Colonic mucosa (tissue), 4 donors: ENCODE measurements at regions not wholly inside any gene's neighbourhood (a gene's known extent, or its start where the extent isn't known, plus 50 kb on each side); places are given as distances from the start of the nearest gene placed in this dataset.

Experiments used
- DNase-seq: peaks from one replicate; pipeline ENCODE4 v3.0.0-alpha.2; 2020
- H3K27ac ChIP-seq: fragments of 200-600 bp; one replicate; pipeline ENCODE4 v1.8.0; 2021
- H3K27me3 ChIP-seq: fragments of 200-600 bp; one replicate; pipeline ENCODE4 v1.8.0; 2021
- H3K36me3 ChIP-seq: fragments of 200-600 bp; one replicate; pipeline ENCODE4 v1.8.0; 2021
- H3K4me1 ChIP-seq: fragments of 200-600 bp; one replicate; pipeline ENCODE4 v1.8.0; 2021; ENCODE audit warnings: mild to moderate bottlenecking
- H3K4me3 ChIP-seq: fragments of 200-600 bp; one replicate; pipeline ENCODE4 v1.8.0; 2021
- H3K9ac ChIP-seq, 2 donors: one replicate each; pipeline ENCODE4 v1.7.0; 2013; ENCODE audit warnings: control low read depth in 2 of 2, low read depth in 2 of 2, low read length in 2 of 2
- H3K9me3 ChIP-seq: fragments of 200-600 bp; one replicate; pipeline ENCODE4 v1.8.0; 2021
- intact Hi-C: fragments of 100-400 bp; cut with DNase I; formaldehyde crosslinking; loops from one replicate; pipeline ENCODE4 v1.14.1; 2022
- TF ChIP-seq, protein P1 (sequence below): fragments of 200-600 bp; IDR thresholded peaks from one replicate; pipeline ENCODE4 v1.8.0; 2022; ENCODE audit warnings: antibody characterized with exemption, mild to moderate bottlenecking
- donor health status: healthy.
- donor health status: DM: no; HTN: no; CAD: no.
- donor health status: DM: no; HTN: no; CAD: no.

DNA sequence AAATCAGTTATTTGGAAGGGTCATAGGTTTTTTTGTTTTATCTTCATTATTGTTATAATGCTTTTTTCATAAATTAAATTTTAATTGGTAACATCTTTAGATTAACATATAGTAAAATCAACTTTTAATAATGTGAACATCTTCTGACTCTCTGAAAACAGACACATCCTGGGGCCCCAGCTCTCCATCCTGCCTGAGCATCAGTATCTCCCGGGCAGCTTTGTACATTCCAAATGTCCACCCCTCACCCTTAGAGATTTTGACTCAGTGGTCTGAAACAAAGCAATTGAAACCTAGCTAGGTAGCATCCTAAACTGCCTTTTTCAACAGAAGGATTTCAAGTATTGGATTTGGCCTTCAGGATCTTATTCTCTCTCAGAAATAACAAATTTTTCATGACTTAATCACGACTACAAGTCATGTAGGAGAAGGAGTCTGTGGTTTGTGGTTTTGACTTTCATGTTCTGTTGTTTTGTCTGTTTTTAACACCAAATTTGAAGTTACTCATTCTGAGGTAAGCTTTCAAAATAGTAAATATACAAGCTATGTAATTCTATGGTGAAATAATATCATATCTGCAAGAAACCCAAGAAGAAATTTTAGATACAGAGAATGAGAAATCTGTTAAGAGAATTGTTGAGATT, 147.3 kb upstream of the UBE2E2 start:
- no peak overlapping the region for H3K9ac ChIP-seq
- no peaks in the 10 kb centered on the region for H3K36me3 ChIP-seq
- H3K4me3 ChIP-seq: no peak overlapping the region
- DNase-seq: no peak
- H3K9me3 ChIP-seq: no peaks in the 10 kb centered on the region
- intact Hi-C loops: no loop called here
- H3K27ac ChIP-seq: no peak overlapping the region
- no peaks in the 10 kb centered on the region for H3K4me1 ChIP-seq
- TF ChIP-seq, protein P1, sequence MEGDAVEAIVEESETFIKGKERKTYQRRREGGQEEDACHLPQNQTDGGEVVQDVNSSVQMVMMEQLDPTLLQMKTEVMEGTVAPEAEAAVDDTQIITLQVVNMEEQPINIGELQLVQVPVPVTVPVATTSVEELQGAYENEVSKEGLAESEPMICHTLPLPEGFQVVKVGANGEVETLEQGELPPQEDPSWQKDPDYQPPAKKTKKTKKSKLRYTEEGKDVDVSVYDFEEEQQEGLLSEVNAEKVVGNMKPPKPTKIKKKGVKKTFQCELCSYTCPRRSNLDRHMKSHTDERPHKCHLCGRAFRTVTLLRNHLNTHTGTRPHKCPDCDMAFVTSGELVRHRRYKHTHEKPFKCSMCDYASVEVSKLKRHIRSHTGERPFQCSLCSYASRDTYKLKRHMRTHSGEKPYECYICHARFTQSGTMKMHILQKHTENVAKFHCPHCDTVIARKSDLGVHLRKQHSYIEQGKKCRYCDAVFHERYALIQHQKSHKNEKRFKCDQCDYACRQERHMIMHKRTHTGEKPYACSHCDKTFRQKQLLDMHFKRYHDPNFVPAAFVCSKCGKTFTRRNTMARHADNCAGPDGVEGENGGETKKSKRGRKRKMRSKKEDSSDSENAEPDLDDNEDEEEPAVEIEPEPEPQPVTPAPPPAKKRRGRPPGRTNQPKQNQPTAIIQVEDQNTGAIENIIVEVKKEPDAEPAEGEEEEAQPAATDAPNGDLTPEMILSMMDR: no peak
- H3K27me3 ChIP-seq: no peaks in the 10 kb centered on the region

DNA sequence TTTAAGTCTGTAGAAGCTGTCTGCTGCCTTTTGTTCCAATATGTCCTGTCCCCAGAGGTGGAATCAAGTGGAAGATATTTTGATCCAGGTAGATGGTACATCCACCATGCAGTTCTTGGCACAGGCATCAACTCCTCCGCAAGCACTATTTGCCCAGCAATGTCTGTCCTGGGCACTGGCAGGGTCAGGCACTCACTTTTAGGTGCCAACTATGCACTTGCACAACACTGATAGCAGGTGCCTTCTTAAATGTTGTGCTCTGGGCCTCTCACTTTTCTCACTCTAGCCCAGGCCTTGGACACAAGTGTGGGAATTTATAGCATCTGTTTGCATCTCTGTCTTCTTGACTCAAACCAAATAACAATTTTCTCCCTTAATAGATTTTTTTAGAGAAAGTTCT, 140.5 kb upstream of the UBE2E2 start:
- Histone ChIP-seq H3K4me1 (no peaks in the 10 kb centered on the region), H3K27me3 (no peaks in the 10 kb centered on the region), H3K36me3 (no peaks in the 10 kb centered on the region), H3K9me3 (no peaks in the 10 kb centered on the region), H3K27ac (no peak overlapping the region), H3K4me3 (no peak overlapping the region), H3K9ac (no peak overlapping the region)
- TF ChIP-seq, protein P1: no peak
- intact Hi-C loops: no loop called here
- no peak for DNase-seq

DNA sequence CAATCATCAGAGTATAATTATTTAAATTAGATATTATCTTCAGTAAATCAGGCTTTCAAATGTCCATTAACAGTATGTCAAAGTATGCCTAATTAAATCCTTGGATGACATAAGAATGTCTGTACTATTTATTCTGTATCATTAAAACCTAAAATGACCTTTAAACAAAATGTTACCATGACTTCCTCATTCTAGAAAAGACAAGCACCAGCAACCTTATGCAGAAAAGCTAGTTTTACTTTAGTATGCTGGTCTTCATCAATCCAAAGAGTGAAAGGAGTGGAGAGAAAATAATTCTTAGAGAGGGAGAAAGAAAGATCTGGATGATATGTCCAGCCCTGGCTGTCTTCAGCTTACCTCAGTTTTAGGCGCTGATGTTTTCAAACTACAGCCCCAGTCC, 140.1 kb upstream of the UBE2E2 start:
- DNase-seq: no peak
- intact Hi-C loops: no loop called here

DNA sequence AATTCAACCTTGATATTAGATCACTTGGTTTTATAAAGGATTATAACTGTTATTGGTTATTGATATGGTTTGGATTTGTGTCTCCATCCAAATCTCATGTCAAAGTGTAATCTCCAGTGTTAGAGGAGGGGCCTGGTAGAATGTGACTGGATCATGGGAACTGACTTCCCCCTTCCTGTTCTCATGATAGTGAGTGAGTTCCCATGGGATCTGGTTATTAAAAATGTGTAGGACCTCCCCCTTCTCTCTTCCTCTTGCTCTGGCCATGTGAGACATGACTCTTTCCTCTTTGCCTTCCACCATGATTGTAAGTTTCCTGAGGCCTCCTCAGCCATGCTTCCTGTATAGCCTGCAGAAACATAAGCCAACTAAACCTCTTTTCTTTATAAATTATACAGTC, 136.0 kb upstream of the UBE2E2 start:
- Histone ChIP-seq H3K9me3 (no peaks in the 10 kb centered on the region), H3K36me3 (no peaks in the 10 kb centered on the region), H3K27ac (no peak overlapping the region), H3K4me3 (no peak overlapping the region), H3K4me1 (no peaks in the 10 kb centered on the region), H3K9ac (no peak overlapping the region), H3K27me3 (no peaks in the 10 kb centered on the region)
- no peak for DNase-seq
- TF ChIP-seq, protein P1: no peak
- intact Hi-C loops: no loop called here

More for the DNA sequence above, 140.1 kb upstream of the UBE2E2 start:
- H3K4me3 ChIP-seq: no peak overlapping the region
- H3K36me3 ChIP-seq: no peaks in the 10 kb centered on the region
- H3K27me3 ChIP-seq: no peaks in the 10 kb centered on the region
- no peak overlapping the region for H3K27ac ChIP-seq
- no peaks in the 10 kb centered on the region for H3K9me3 ChIP-seq
- H3K4me1 ChIP-seq: no peaks in the 10 kb centered on the region
- no peak overlapping the region for H3K9ac ChIP-seq
- TF ChIP-seq, protein P1: no peak

DNA sequence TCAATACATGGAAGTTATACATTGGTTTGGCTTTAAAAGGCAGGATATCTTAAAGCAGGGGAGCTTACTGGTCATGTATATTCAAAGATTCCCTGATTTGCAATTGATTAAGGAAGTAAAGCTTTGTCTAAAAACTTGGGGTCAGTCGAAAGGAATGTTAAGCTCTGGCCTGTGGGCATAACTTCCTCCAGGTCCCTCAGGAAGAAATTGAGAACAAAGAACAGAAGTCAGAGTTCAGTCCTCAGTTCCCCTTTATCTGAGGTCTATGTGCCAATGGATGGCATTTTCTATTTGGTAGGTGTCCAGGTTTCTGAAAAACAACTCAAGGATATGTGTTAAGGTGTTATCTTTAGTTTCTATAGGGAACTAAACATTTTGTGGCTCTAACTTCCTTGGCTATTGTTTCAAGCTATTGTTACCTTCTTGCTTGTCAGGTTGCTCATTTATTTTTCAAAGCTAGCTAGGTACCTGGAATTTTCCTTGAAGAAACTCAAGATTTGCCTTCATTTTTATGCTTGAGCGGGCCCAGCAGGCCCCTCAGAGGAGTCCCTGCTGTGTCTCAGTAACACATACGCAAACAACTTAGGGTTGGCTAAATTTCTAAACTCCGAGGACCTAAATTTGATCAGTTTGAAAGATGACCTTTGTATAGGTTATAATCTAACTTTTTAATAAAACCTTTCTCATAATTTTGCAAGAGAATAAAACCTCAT, 135.0 kb upstream of the UBE2E2 start:
- TF ChIP-seq, protein P1: no peak
- H3K27me3 ChIP-seq: no peaks in the 10 kb centered on the region
- no peaks in the 10 kb centered on the region for H3K36me3 ChIP-seq
- intact Hi-C loops: no loop called here
- no peak for DNase-seq
- H3K4me1 ChIP-seq: no peaks in the 10 kb centered on the region
- no peak overlapping the region for H3K4me3 ChIP-seq
- H3K9ac ChIP-seq: no peak overlapping the region
- no peak overlapping the region for H3K27ac ChIP-seq
- H3K9me3 ChIP-seq: no peaks in the 10 kb centered on the region
